ENCODE measurements at regions not wholly inside any gene's neighbourhood (a gene's known extent, or its start where the extent isn't known, plus 50 kb on each side); places are given as distances from the start of the nearest gene placed in this dataset.
"Not testable (repeated sequence)": the region's sequence is repeated elsewhere in the genome, so short reads cannot be mapped to it uniquely, and the experiment has no call there.

DNA sequence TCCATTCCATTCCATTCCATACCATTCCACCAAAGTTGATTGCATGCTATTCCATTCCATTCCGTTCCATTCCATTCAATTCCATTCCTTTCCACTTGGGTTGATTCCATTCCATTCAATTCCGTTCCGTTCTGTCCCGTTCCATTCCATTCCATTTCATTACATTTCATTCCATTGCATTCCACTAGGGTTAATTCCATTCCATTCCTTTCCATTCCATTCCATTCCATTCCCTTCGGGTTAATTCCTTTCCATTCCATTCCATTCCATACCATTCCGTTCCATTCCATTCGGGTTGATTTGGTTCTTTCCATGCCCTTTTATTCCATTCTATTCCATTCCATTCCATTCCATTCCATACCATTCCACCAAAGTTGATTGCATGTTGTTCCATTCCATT, 131.9 kb downstream of the CWH43 start:
- not testable (repeated sequence) for DNase-seq (ENCODE audit: low read depth in 2 of 2)

DNA sequence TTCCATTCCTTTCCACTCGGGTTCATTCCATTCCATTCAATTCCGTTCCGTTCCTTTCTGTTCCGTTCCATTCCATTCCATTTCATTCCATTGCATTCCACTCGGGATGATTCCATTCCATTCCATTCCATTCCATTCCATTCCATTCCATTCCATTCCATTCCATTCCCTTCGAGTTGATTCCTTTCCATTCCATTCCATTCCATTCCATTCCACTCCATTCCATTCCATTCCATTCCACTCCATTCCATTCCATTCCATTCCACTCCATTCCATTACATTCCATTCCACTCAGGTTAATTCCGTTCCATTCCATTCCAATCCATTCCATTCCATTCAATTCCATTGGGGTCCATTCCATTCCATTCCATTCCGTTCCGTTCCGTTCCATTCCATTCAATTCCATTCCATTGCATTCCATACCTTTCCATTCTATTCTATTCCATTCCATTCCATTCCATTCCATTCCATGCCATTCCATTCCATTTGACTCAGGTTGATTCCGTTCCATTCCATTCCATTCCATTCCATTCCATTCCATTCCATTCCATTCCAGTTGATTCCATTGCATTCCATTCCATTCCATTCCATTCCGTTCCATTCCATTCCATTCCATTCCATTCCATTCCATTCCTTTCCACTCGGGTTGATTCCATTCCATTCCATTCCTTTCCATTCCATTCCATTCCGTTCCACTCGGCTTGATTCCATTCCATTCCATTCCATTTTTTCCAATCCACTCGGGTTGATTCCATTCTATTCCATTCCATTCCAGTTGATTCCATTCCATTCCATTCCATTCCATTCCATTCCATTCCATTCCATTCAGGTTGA, 132.5 kb downstream of the CWH43 start:
- DNase-seq (ENCODE audit: low read depth in 2 of 2): not testable (repeated sequence)

DNA sequence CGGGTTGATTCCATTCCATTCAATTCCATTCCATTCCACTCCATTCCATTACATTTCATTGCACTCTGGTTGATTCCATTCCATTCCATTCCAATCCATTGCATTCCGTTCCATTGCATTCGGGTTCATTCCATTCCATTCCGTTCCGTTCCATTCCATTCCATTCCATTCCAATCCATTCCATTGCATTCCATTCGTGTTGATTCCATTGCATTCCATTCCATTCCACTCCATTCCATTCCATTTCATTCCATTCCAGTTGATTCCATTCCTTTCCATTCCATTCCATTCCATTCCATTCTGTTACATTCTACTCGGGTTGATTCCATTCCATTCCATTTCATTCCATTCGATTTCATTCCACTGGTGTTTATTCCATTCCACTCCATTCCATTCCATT, 133.3 kb downstream of the CWH43 start:
- DNase-seq (ENCODE audit: low read depth in 2 of 2): not testable (repeated sequence)

DNA sequence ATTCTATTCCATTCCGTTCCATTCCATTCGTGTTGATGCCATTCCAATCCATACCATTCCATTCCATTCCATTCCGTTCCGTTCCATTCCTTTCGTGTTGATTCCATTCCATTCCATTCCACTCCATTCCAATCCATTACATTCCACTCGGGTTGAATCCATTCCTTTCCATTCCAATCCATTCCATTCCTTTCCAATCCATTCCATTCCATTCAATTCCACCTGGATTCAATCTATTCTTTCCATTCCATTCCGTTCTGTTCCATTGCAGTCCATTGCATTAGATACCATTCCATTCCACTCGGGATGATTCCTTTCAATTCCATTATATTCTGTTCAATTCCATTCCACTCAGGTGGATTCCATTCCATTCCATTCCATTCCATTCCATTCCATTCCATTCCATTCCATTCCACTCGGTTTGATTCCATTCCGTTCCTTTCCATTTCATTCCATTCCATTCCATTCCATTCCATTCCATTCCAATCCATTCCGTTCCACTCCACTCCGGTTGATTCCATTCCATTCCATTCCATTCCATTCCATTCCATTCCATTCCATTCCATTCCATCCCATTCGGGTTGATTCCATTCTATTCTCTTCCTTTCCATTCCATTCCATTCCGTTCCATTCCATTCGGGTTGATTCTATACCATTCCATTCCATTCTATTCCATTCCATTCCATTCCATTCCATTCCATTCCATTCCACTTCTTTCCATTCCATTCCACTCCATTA, 134.1 kb downstream of the CWH43 start:
- peak in 1 of 2 donors; percentile 36 for DNase-seq (ENCODE audit: low read depth in 2 of 2)

DNA sequence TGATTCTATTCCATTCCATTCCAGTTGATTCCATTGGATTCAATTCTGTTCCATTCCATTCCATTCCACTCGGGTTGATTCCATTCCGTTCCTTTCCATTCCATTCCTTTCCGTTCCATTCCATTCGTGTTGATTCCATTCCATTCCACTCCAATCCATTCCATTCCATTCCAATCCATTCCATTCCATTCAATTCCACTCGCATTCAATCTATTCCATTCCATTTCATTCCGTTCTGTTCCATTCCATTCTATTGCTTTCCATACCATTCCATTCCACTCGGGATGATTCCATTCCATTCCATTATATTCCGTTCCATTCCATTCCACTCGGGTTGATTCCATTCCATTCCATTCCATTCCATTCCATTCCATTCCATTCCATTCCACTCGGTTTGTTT, 134.7 kb downstream of the CWH43 start:
- DNase-seq (ENCODE audit: low read depth in 2 of 2): peak; percentile 56 to 64

DNA sequence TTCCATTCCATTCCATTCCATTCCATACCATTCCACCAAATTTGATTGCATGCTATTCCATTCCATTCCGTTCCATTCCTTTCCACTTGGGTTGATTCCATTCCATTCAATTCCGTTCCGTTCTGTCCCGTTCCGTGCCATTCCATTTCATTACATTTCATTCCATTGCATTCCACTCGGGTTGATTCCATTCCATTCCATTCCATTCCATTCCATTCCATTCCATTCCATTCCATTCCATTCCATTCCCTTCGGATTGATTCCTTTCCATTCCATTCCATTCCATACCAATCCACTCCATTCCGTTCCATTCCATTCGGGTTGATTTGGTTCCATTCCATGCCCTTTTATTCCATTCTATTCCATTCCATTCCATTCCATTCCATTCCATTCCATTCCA, 140.4 kb downstream of the CWH43 start:
- not testable (repeated sequence) for DNase-seq (ENCODE audit: low read depth in 2 of 2)

DNA sequence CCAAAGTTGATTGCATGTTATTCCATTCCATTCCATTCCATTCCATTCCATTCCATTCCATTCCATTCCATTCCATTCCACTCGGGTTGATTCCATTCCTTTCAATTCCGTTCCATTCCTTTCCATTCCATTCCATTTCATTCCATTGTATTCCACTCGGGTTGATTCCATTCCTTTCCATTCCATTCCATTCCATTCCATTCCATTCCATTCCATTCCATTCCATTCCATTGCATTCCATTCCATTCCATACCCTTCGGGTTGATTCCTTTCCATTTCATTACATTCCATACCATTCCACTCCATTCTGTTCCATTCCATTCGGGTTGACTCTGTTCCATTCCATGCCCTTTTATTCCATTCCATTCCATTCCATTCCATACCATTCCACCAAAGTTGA, 140.8 kb downstream of the CWH43 start:
- DNase-seq (ENCODE audit: low read depth in 2 of 2): not testable (repeated sequence)

DNA sequence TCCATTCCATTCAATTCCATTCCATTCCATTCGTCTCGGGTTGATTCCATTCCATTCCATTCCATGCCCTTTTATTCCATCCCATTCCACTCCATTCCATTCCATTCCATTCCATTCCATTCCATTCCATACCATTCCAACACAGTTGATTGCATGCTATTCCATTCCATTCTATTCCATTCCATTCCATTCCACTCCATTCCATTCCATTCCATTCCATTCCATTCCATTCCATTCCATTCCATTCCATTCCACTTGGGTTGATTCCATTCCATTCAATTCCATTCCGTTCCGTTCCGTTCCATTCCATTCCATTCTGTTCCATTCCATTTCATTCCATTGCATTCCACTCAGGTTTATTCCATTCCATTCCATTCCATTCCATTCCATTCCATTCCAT, 143.3 kb downstream of the CWH43 start:
- DNase-seq (ENCODE audit: low read depth in 2 of 2): not testable (repeated sequence)

DNA sequence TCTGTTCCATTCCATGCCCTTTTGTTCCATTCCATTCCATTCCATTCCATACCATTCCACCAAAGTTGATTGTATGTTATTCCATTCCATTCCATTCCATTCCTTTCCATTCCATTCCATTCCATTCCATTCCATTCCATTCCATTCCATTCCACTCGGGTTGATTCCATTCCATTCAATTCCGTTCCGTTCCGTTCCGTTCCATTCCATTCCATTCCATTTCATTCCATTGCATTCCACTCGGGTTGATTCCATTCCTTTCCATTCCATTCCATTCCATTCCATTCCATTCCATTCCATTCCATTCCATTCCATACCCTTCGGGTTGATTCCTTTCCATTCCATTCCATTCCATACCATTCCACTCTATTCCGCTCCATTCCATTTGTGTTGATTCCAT, 143.8 kb downstream of the CWH43 start:
- not testable (repeated sequence) for DNase-seq (ENCODE audit: low read depth in 2 of 2)

DNA sequence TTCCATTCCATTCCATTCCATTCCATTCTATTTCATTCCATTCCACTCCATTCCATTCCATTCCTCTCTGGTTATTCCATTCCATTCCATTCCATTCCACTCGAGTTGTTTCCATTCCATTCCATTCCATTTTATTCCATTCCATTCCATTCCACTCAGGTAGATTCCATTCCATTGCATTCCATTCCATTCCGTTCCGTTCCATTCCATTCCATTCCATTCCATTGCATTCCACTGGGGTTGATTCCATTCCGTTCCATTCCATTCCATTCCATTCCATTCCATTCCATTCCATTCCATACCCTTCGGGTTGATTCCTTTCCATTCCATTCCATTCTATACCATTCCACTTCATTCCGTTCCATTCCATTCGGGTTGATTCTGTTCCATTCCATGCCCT, 144.6 kb downstream of the CWH43 start:
- DNase-seq (ENCODE audit: low read depth in 2 of 2): not testable (repeated sequence)

DNA sequence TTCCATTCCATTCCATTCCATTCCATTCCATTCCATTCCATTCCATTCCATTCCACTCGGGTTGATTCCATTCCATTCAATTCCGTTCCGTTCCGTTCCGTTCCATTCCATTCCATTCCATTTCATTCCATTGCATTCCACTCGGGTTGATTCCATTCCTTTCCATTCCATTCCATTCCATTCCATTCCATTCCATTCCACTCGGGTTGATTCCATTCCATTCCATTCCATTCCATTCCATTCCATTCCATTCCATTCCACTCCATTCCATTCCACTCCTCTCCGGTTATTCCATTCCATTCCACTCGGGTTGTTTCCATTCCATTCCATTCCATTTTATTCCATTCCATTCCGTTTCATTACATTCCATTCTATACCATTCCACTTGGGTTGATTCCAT, 151.0 kb downstream of the CWH43 start:
- not testable (repeated sequence) for DNase-seq (ENCODE audit: low read depth in 2 of 2)

DNA sequence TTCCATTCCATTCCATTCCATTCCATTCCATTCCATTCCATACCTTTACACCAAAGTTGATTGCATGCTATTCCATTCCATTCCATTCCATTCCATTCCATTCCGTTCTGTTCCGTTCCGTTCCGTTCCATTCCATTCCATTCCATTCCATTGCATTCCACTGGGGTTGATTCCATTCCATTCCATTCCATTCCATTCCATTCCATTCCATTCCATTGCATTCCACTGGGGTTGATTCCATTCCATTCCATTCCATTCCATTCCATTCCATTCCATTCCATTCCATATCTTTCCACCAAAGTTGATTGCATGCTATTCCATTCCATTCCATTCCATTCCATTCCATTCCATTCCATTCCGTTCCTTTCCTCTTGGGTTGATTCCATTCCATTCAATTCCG, 151.9 kb downstream of the CWH43 start:
- DNase-seq (ENCODE audit: low read depth in 2 of 2): not testable (repeated sequence)

DNA sequence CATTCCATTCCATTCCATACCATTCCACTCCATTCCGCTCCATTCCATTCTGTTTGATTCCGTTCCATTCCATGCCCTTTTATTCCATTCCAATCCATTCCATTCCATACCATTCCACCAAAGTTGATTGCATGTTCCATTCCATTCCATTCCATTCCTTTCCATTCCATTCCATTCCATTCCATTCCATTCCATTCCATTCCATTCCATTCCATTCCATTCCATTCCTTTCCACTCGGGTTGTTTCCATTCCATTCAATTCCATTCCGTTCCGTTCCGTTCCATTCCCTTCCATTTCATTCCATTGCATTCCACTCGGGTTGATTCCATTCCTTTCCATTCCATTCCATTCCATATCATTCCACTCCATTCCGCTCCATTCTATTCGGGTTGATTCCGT, 152.7 kb downstream of the CWH43 start:
- DNase-seq (ENCODE audit: low read depth in 2 of 2): not testable (repeated sequence)

DNA sequence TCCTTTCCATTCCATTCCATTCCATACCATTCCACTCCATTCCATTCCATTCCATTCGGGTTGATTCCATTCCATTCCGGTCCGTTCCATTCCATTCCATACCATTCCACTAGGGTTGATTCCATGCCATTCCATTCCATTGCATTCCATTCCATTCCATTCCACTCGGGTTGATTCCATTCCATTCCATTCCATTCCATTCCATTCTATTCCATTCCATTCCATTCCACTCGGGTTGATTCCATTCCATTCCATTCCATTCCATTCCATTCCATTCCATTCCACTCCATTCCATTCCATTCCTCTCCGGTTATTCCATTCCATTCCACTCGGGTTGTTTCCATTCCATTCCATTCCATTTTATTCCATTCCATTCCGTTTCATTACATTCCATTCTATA, 153.4 kb downstream of the CWH43 start:
- DNase-seq (ENCODE audit: low read depth in 2 of 2): not testable (repeated sequence)

DNA sequence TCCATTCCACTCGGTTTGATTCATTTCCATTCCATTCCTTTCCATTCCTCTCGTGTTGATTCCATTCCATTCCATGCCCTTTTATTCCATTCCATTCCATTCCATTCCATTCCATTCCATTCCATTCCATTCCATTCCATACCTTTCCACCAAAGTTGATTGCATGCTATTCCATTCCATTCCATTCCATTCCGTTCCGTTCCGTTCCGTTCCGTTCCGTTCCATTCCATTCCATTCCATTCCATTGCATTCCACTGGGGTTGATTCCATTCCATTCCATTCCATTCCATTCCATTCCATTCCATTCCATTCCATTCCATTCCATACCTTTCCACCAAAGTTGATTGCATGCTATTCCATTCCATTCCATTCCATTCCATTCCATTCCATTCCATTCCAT, 154.3 kb downstream of the CWH43 start:
- DNase-seq (ENCODE audit: low read depth in 2 of 2): not testable (repeated sequence)

DNA sequence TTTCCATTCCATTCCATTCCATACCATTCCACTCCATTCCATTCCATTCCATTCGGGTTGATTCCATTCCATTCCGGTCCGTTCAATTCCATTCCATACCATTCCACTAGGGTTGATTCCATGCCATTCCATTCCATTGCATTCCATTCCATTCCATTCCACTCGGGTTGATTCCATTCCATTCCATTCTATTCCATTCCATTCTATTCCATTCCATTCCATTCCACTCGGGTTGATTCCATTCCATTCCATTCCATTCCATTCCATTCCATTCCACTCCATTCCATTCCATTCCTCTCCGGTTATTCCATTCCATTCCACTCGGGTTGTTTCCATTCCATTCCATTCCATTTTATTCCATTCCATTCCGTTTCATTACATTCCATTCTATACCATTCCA, 155.9 kb downstream of the CWH43 start:
- DNase-seq (ENCODE audit: low read depth in 2 of 2): not testable (repeated sequence)

DNA sequence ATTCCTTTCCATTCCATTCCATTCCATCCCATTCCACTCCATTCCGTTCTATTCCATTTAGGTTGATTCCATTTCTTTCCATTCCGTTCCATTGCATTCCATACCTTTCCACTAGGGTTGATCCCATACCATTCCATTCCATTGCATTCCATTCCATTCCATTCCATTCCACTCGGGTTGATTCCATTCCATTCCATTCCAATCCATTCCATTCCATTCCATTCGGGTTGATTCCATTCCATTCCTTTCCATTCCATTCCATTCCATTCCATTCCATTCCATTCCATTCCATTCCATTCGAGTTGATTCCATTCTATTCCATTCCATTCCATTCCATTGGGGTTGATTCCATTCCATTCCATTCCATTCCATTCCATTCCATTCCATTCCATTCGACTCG, 161.1 kb downstream of the CWH43 start:
- not testable (repeated sequence) for DNase-seq (ENCODE audit: low read depth in 2 of 2)

DNA sequence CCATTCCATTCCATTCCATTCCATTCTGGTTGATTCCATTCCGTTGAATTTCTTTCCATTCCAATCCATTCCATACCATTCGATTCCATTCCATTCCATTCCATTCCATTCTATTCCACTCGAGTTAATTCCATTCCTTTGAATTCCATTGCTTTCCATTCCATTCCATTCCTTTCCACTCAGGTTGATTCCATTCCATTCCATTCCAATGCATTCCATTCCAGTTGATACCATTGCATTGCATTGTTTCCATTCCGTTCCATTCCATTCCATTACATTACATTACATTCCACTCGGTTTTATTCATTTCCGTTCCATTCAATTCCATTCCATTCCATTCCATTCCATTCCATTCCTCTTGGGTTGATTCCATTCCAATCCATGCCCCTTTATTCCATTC, 161.5 kb downstream of the CWH43 start:
- DNase-seq (ENCODE audit: low read depth in 2 of 2): peak in 1 of 2 donors; percentile 33

DNA sequence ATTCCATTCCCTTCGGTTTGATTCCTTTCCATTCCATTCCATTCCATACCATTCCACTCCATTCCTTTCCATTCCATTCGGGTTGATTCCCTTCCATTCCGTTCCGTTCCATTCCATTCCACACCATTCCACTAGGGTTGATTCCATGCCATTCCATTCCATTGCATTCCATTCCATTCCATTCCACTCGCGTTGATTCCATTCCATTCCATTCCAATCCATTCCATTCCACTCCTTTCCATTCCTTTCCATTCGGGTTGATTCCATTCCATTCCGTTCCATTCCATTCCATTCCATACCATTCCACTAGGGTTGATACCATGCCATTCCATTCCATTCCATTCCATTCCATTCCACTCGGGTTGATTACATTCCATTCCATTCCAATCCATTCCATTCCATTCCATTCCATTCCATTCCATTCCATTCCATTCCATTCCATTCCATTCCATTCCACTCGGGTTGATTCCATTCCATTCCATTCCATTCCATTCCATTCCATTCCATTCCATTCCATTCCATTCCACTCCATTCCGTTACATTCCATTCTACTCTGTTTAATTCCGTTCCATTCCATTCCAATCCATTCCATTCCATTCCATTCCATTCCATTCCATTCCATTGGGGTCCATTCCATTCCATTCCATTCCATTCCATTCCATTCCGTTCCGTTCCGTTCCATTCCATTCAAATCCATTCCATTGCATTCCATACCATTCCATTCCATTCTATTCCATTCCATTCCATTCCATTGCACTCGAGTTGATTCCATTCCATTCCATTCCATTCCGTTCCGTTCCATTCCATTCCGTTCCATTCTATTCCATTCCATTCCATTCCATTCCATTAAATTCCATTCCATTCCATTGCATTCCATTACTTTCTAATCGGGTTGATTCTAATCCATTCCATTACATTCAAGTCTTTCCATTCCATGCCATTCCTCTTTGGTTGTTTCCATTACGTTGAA, 163.2 kb downstream of the CWH43 start:
- DNase-seq (ENCODE audit: low read depth in 2 of 2): peak; percentile 88 to 92

DNA sequence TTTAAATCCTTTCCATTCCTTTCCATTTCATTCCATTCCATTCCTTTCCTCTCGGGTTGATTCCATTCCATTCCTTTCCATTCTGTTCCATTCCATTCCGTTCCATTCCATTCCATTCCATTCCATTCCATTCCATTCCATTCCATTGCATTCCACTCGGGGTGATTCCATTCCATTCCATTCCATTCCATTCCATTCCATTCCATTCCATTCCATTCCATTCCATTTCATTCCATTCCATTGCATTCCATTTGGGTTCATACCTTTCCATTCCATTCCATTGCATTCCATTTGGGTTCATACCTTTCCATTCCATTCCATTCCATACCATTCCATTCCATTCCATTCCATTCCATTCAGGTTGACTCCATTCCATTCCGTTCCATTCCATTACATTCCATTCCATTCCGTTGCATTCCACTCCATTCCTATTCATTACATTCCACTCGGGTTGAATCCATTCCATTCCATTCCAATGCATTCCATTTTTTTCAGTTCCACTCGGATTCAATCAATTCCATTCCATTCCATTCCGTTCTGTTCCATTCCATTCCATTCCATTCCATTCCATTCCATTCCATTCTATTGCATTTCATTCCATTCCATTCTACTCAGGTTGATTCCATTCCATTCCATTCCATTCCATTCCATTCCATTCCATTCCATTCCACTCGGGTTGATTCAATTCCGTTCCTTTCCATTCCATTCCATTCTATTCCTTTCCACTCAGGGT, 164.4 kb downstream of the CWH43 start:
- peak in 1 of 2 donors; percentile 23 for DNase-seq (ENCODE audit: low read depth in 2 of 2)

DNA sequence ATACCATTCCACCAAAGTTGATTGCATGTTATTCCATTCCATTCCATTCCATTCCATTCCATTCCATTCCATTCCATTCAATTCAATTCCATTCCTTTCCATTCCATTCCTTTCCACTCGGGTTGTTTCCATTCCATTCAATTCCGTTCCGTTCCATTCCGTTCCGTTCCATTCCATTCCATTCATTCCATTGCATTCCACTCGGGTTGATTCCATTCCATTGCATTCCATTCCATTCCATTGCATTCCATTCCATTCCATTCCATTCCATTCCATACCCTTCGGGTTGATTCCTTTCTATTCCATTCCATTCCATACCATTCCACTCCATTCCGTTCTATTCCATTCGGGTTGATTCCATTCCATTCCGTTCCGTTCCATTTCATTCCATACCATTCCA, 166.9 kb downstream of the CWH43 start:
- DNase-seq (ENCODE audit: low read depth in 2 of 2): not testable (repeated sequence)
